MM.1S (cell line): ENCODE measurements at regions not wholly inside any gene's neighbourhood (a gene's known extent, or its start where the extent isn't known, plus 50 kb on each side); places are given as distances from the start of the nearest gene placed in this dataset.

Source experiments
- DNase-seq: peaks from one replicate; pipeline ENCODE4 v3.0.0-alpha.2; 2015
- H2AFZ ChIP-seq: fragments of 300-600 bp; sonication (generic); 2 replicates; pipeline ENCODE4 v1.6.0; 2016; ENCODE audit warnings: antibody characterized with exemption, low read length
- H3F3A ChIP-seq: fragments of 300-600 bp; sonication (generic); 2 replicates; pipeline ENCODE4 v1.6.1; 2016; ENCODE audit warnings: mild to moderate bottlenecking, antibody characterized with exemption, low read length, moderate library complexity, mixed read lengths; ENCODE audit not compliant: insufficient read depth
- H3K27ac ChIP-seq: fragments of 300-600 bp; sonication (generic); 2 replicates; pipeline ENCODE4 v1.5.1; 2016; ENCODE audit warnings: mild to moderate bottlenecking, low read length
- H3K27me3 ChIP-seq: fragments of 300-600 bp; sonication (generic); replicated peaks from 2 replicates; pipeline ENCODE4 v1.6.0; 2016; ENCODE audit warnings: low read length; ENCODE audit not compliant: insufficient read depth
- H3K36me3 ChIP-seq: fragments of 300-600 bp; sonication (generic); replicated peaks from 2 replicates; pipeline ENCODE4 v1.6.1; 2016; ENCODE audit warnings: mild to moderate bottlenecking, low read length, mixed read lengths; ENCODE audit not compliant: insufficient read depth
- H3K4me1 ChIP-seq: fragments of 300-600 bp; sonication (generic); 2 replicates; pipeline ENCODE4 v1.6.1; 2016; ENCODE audit warnings: low read length, mixed read lengths
- H3K4me2 ChIP-seq: fragments of 300-600 bp; sonication (generic); 2 replicates; pipeline ENCODE4 v1.6.0; 2016; ENCODE audit warnings: low read depth, low read length
- H3K4me3 ChIP-seq: fragments of 300-600 bp; sonication (generic); 2 replicates; pipeline ENCODE4 v1.5.1; 2016; ENCODE audit warnings: low read length, mixed read lengths
- H3K79me2 ChIP-seq: fragments of 300-600 bp; sonication (generic); 2 replicates; pipeline ENCODE4 v1.6.1; 2016; ENCODE audit warnings: mixed run types, low read length, mixed read lengths
- H3K9ac ChIP-seq: fragments of 300-600 bp; sonication (generic); 2 replicates; pipeline ENCODE4 v1.6.1; 2016; ENCODE audit warnings: low read length, mixed read lengths
- H3K9me2 ChIP-seq: fragments of 300-600 bp; sonication (generic); replicated peaks from 2 replicates; pipeline ENCODE4 v1.6.1; 2016; ENCODE audit warnings: mild to moderate bottlenecking, low read length, mixed read lengths; ENCODE audit not compliant: insufficient read depth
- H3K9me3 ChIP-seq: fragments of 300-600 bp; sonication (generic); replicated peaks from 2 replicates; pipeline ENCODE4 v1.6.1; 2016; ENCODE audit warnings: mild to moderate bottlenecking, low read length, mixed read lengths; ENCODE audit not compliant: insufficient read depth
- H4K20me1 ChIP-seq: fragments of 300-600 bp; sonication (generic); 2 replicates; pipeline ENCODE4 v1.6.1; 2016; ENCODE audit warnings: mild to moderate bottlenecking, low read length, moderate library complexity, mixed read lengths; ENCODE audit not compliant: insufficient read depth
- EZH2 ChIP-seq: fragments of 300-600 bp; sonication (generic); optimal IDR thresholded peaks from 2 replicates; pipeline ENCODE3; 2017; ENCODE audit warnings: low read depth, mild to moderate bottlenecking, antibody characterized with exemption, low read length, mixed read lengths
- EZH2phosphoT487 ChIP-seq: fragments of 300-600 bp; sonication (generic); IDR thresholded peaks from 2 replicates; pipeline ENCODE4 v1.6.1; 2018; ENCODE audit warnings: antibody characterized with exemption, low read length
- TF ChIP-seq, protein P1 (sequence below): fragments of 300-600 bp; sonication (generic); IDR thresholded peaks from 2 replicates; pipeline ENCODE4 v1.5.1; 2016; ENCODE audit warnings: antibody characterized with exemption, low read length, mixed read lengths

DNA sequence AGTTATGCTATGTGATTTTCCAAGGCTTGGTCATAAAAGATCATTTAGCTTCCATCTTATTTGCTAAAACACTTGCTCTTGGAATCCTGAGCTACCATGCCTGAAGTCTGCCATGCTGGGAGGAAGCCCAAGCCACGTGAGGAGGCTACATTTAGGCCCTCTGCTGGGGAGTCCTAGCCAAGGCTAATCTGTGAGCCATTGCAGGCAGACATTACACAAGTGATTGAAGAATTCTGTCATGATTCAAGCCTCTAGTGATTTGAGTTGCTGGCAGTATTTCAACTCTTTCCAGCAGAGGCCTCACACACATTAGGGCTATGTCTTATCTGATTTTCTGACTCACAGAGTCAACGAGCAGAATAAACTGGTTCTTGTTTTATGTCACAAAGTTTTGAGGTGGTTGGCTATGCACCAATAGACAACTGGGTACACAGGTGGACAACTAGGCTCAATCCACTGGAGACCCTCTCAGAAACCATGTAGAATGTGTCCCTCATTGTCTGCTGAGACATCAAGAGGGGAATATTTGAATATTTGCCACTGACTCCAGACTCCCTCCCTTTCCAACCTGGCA lies 227.2 kb upstream of the SULF2 start:
- H3K9me3 ChIP-seq: no peaks in the 10 kb centered on the region
- H2AFZ ChIP-seq: no peak overlapping the region
- H3K4me3 ChIP-seq: no peak overlapping the region
- DNase-seq: no peak
- TF ChIP-seq EZH2phosphoT487 (no peak), EZH2 (no peak)
- TF ChIP-seq, protein P1, sequence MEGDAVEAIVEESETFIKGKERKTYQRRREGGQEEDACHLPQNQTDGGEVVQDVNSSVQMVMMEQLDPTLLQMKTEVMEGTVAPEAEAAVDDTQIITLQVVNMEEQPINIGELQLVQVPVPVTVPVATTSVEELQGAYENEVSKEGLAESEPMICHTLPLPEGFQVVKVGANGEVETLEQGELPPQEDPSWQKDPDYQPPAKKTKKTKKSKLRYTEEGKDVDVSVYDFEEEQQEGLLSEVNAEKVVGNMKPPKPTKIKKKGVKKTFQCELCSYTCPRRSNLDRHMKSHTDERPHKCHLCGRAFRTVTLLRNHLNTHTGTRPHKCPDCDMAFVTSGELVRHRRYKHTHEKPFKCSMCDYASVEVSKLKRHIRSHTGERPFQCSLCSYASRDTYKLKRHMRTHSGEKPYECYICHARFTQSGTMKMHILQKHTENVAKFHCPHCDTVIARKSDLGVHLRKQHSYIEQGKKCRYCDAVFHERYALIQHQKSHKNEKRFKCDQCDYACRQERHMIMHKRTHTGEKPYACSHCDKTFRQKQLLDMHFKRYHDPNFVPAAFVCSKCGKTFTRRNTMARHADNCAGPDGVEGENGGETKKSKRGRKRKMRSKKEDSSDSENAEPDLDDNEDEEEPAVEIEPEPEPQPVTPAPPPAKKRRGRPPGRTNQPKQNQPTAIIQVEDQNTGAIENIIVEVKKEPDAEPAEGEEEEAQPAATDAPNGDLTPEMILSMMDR: no peak
- H3K27ac ChIP-seq: no peak overlapping the region
- no peaks in the 10 kb centered on the region for H3K79me2 ChIP-seq
- H3K4me1 ChIP-seq: no peaks in the 10 kb centered on the region
- no peak overlapping the region for H3K4me2 ChIP-seq
- no peaks in the 10 kb centered on the region for H3K27me3 ChIP-seq
- no peaks in the 10 kb centered on the region for H3K36me3 ChIP-seq
- H3K9ac ChIP-seq: no peak overlapping the region
- no peaks in the 10 kb centered on the region for H4K20me1 ChIP-seq
- H3F3A ChIP-seq: no peaks in the 10 kb centered on the region
- no peaks in the 10 kb centered on the region for H3K9me2 ChIP-seq

DNA sequence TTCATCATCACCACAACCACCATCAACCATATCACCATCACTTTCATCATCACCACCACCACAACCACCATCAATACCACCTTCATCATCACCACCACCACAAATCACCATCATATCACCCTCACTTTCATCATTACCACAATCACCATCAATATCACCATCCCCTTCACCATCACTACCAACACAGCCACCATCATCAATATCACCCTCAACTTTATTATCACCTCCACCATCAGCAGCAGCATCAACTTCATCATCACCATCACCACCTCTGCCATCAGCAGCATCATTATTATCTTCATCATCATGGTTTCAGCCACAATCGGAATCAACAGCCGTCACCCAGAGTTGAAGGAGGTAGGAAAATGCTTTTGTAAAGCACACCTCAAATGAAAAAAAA lies 225.7 kb upstream of the SULF2 start:
- H3K4me3 ChIP-seq: no peak overlapping the region
- TF ChIP-seq EZH2phosphoT487: no peak
- no peak for TF ChIP-seq EZH2
- TF ChIP-seq, protein P1: no peak
- no peaks in the 10 kb centered on the region for H3K79me2 ChIP-seq
- no peaks in the 10 kb centered on the region for H3K36me3 ChIP-seq
- no peak overlapping the region for H3K4me2 ChIP-seq
- no peak for DNase-seq
- no peaks in the 10 kb centered on the region for H4K20me1 ChIP-seq
- no peaks in the 10 kb centered on the region for H3K9me3 ChIP-seq
- H3K4me1 ChIP-seq: no peaks in the 10 kb centered on the region
- no peak overlapping the region for H3K9ac ChIP-seq
- H2AFZ ChIP-seq: no peak overlapping the region
- no peak overlapping the region for H3K27ac ChIP-seq
- H3K9me2 ChIP-seq: no peaks in the 10 kb centered on the region
- H3K27me3 ChIP-seq: no peaks in the 10 kb centered on the region
- no peaks in the 10 kb centered on the region for H3F3A ChIP-seq

DNA sequence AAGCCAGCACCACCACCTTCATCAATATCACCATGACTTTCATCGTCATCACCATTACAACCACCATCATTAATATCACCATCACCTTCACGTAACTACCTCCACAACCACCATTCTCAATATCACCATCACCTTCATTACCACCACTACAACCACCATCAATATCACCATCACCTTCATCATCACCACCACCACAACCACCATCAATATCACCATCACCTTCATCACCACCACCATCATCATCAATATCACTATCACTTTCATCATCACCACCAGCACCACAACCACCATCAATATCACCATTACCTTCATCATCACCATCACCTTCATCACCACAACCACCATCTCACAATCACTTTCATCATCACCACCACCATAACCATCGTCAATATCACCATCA lies 225.3 kb upstream of the SULF2 start:
- no peak overlapping the region for H3K27ac ChIP-seq
- DNase-seq: no peak
- H3K9ac ChIP-seq: no peak overlapping the region
- no peaks in the 10 kb centered on the region for H3K9me2 ChIP-seq
- no peak overlapping the region for H3K4me3 ChIP-seq
- no peaks in the 10 kb centered on the region for H3K4me1 ChIP-seq
- no peaks in the 10 kb centered on the region for H3K36me3 ChIP-seq
- H4K20me1 ChIP-seq: no peaks in the 10 kb centered on the region
- no peaks in the 10 kb centered on the region for H3K27me3 ChIP-seq
- no peak overlapping the region for H2AFZ ChIP-seq
- no peaks in the 10 kb centered on the region for H3K9me3 ChIP-seq
- TF ChIP-seq EZH2 (no peak), EZH2phosphoT487 (no peak)
- no peaks in the 10 kb centered on the region for H3K79me2 ChIP-seq
- no peaks in the 10 kb centered on the region for H3F3A ChIP-seq
- H3K4me2 ChIP-seq: no peak overlapping the region

DNA sequence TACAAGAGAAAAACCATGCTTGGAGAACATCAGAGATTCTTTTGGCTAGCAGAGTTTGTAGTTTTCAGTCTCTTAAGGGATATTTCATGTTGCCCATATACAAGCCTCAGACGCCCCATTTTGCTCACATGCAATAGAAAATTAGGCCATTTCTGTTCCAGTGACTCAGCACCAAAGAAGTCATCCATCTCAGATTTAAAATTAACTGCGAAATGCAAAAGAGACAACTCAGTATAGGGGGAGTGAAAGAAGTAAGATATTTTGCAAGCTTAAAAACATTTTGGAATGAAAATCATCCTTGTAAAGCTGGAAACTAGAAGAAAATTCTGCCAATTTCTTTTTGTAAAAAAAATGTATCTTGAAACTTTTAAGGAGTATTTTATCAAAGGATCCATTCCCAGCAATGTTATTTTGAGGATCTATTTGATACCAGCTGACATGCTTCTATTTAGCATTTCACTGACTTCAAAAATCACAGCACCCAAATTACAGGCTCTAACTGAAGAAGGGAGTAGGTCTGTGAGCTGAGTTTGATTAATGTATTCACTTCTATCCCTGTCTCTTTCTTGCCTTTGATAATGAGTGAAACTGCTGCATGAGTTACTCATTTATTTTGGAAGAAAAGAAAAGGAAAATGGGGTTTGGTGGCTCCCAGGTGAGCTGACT lies 223.7 kb upstream of the SULF2 start:
- no peaks in the 10 kb centered on the region for H4K20me1 ChIP-seq
- no peaks in the 10 kb centered on the region for H3K27me3 ChIP-seq
- H3K4me1 ChIP-seq: peaks cover 3% of the 10 kb centered on the region
- DNase-seq: no peak
- H3K9ac ChIP-seq: no peak overlapping the region
- no peaks in the 10 kb centered on the region for H3K36me3 ChIP-seq
- H3K27ac ChIP-seq: no peak overlapping the region
- TF ChIP-seq EZH2 (no peak), EZH2phosphoT487 (no peak)
- TF ChIP-seq, protein P1: no peak
- no peaks in the 10 kb centered on the region for H3K79me2 ChIP-seq
- H3K9me2 ChIP-seq: no peaks in the 10 kb centered on the region
- no peak overlapping the region for H3K4me3 ChIP-seq
- no peak overlapping the region for H3K4me2 ChIP-seq
- H2AFZ ChIP-seq: no peak overlapping the region
- 0 out of 2 replicates have a peak, but pooled peaks cover 2% of the 10 kb centered on the region for H3F3A ChIP-seq
- H3K9me3 ChIP-seq: no peaks in the 10 kb centered on the region
